Daoy (cell line): ENCODE measurements at regions not wholly inside any gene's neighbourhood (a gene's known extent, or its start where the extent isn't known, plus 50 kb on each side); places are given as distances from the start of the nearest gene placed in this dataset.
"Not testable (repeated sequence)": the region's sequence is repeated elsewhere in the genome, so short reads cannot be mapped to it uniquely, and the experiment has no call there.

Source experiments
- DNase-seq: peaks from one replicate; pipeline ENCODE4 v3.0.0-alpha.2; 2015; ENCODE audit warnings: low read depth

DNA sequence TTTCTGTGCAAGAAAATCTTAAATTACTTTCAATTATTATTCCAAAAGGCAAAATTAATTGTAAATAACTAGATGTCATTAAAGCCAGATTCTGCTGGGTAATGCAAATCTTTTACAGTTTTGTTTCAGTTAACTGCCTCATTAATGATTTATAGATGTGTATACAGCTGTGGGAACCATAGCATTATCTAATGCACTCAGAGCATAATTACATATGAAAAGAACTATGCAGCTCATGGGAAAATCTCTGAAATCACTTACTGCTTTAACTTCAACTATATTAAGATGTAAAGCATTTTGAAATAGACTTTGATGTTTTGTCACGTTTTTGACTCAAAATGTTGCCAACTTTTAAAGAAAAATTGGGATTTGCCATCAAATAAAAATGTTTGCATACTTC, 630.3 kb upstream of the KLHL4 start:
- DNase-seq: no peak

DNA sequence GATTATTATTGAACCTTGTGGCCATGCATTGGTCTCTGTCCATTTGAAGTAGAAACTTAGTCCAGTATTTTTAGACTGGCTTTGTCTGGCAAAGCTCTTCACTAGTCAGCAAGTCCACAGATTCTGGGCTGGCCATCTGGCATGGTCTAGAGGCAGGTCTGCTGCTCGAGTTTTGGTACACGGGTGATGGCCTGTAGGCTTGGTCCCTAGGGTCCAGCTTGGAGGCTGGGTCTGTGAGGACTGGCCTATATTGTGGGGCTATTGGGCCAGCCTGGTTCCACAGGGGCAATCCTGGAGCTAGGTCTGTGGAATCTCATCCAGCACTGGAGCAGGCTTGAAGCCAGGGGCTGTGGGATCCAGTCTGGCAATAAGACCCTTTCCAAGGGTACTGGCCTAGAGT, 607.6 kb upstream of the KLHL4 start:
- no peak for DNase-seq

DNA sequence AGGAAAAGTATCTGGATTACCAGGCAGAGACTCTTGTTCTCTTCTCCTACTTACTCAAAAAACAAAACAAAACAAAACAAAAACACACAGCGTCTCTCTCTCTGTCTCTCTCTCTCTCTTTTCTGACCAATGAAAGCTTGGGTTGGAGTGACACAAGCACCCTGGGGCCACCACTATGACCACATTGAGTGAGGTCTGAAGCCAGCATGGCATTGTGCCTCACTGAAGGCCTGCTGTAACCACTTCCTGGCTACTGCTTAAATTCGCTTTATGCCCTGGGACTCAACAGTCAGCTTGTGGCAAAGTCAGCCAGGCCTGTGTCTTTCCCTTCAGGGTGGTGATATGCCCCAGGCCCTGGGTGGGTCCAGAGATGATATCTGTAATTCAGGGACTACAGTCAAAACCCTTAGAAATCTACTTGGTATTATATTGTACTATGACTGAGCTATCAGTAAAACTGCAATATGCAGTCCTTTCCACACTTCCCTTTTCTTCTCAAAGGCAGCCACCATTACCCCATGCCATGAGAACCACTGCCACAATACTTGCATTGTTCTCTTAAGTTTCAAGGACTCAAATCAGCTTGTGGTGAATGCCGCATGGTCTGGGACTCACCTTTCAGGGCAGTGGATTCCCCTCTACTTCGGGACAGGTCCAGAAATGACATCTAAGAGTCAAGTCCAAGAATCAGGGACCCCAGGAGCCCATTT, 606.8 kb upstream of the KLHL4 start:
- DNase-seq: no peak

DNA sequence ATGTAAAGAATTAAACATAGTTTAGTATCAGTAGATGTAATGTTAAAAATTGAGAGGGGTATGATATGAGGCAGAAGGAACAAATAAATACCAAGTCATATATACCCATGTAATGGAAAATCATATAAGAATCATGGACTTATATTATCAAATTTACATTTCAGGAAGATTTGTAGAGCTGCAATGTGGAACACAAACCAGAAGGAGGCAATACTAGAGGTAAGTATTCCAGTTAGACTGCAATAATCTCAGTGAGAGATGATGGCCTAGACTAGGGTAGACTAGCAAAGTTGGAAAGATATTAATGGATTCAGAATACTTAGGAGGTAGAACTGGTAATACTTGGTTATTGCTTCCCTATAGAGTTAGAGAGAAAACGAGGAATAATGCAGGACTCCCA, 603.0 kb upstream of the KLHL4 start:
- DNase-seq: no peak

DNA sequence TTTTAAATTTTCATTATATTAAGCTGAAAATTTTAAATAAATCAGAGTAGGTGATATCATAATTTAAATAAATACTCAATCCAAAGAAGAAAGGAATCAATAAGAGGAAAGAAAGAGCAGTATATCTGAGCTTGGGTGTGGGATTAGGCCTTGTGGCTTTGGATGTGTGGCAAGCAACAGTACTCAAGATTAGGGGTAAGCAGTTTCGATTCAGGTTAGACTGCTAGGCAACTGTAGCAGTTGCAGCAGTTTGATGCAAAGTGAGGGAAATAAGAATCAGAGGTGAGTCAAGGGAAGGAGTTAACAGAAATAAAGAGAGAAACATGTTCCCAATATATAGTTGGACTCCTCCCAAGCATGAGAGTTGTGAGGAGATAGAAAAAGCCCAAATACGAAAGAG, 599.6 kb upstream of the KLHL4 start:
- DNase-seq: no peak

DNA sequence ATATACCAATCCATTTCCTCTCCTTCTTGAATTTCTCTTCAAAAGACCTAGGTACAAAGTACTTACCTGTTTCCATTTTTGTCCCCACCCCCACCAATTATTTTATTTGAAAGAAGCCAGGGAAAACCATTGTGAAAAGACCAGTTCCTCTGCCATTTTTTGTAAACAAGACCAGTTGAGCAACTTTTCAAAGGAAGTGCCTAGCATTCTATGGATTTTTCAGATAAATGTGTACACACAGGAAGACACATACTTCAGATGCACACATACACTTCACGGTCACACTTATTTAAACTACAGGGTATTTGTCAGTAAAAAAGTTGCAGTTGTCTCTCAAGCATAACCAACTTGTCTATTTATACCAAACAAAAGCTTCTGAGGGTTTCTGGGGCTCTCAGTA, 587.2 kb upstream of the KLHL4 start:
- no peak for DNase-seq

DNA sequence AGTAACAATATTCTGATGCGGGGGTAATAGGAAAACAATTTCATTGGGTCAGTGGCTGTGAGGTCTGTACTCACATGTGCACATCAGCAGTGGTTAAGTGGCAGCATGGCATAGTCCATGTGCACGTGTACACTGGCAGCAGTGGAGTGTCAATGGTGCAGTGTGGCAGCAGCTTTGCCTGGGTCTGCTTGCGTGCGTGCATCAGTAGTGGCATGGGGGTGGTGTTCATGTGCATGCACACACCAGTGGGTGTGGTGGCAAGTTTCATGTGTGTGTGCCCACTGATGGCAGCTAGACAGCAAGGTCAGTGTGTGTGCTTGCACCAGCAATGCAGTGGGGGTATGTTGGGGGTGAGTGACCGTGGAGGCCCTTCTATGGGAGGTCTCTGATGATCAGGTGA, 581.6 kb upstream of the KLHL4 start:
- no peak for DNase-seq

DNA sequence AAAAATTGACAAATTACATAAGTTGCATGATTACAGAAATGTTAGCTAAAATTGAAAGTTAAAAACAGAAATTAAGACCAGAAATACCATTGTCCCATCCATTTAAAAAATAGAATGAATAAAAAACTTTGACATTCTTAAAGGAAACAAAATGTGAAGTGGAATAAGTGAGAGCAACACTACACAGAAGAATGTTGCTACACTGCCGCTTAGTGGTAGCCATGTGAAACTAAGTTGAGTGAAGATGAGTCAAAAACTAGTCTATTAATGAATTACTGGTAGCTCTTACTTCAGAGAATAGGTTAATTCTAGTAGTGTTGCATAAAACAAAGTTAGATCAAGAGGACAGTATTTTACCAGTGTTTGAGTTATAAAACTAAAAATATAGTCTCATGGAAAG, 571.0 kb upstream of the KLHL4 start:
- DNase-seq: peak; percentile 0

DNA sequence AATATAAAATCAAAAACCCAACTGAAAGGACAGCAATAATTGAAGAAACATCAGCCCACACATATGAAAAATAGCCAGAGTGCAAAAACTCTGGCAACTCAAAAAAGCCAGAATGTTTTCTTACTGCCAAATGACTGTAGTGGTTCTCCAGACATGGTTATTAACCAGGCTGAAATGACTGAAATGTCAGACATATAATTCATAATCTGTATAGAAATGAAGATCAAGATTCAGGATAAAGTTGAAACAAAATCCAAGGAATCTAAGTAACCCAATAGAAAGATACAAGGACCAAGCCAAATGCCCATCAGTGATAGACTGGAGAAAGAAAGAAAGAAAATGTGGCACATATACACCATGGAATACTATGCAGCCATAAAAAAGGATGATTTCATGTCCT, 553.3 kb upstream of the KLHL4 start:
- DNase-seq: no peak

DNA sequence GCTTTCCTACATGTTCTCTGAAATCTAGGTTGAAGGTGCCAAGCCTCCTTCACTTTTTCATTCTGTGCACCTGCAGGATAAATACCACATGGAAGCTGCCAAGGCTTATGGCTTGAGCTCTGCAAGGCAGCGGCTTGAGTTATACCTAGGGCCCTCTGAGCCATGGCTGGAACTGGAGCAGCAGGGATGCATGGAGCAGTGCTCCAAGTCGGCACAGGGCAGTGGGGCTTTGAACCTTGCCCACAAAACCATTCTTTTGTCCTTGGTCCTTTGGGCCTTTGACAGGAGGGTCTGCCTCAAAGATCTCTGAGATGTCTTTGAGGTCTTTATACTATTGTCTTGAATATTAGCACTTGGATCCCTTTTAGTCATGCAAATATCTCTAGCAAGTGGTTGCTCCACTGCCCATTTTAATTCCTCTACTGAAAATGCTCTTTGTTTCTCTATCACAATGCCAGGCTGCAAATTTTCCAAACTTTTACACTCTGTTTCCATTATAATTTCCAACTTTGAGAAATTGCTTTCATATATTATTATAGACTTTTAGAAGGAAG, 536.2 kb upstream of the KLHL4 start:
- DNase-seq: no peak

DNA sequence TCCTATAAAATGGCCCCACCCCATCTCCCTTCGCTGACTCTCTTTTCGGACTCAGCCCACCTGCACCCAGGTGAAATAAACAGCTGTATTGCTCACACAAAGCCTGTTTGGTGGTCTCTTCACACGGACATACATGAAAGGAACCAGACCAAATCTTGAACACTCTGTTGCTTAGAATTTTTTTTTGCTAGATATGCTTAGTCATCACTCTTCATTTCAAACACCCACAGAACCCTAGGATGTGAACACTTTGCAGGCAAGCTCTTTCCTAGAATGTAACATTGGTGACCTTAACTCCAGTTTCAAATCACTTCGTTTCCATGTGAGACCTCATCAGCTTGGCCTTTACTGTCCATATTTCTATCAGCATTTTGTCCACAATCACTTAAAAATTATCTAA, 530.3 kb upstream of the KLHL4 start:
- not testable (repeated sequence) for DNase-seq

DNA sequence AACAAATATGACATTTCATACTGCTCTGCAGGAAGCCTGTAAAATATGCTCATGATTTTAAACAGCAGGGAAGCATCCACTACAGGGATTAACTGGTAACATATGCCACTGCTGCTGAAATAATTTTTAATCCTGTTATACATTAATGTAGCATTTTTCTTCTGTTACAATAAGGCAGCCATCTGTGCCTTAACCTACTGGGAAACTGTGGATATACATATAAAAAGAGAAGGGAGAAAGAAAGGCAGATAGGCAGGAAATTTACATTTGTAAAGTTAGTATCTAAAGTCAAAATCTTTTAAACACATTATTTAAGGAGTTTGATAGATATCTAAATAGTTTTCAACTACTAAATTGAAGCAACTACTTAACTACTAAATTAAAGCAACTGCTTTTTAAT, 514.6 kb upstream of the KLHL4 start:
- no peak for DNase-seq

DNA sequence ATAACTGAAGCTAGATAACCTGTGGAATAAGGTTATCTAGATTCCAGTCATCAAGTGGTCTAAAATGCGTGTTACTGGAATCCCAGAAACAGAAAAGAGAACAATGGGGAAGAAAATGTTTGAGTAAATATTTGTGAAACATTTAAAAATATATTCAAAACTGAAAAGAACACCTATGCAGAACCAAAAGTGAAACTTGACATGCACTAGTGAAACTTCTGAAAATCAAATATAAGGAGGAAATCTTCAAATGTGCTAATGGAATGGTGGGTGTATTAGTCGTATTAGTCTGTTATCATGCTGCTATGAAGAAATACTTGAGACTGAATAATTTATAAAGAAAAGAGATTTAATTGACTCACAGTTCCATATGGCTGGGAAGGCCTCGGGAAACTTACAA, 512.4 kb upstream of the KLHL4 start:
- no peak for DNase-seq

DNA sequence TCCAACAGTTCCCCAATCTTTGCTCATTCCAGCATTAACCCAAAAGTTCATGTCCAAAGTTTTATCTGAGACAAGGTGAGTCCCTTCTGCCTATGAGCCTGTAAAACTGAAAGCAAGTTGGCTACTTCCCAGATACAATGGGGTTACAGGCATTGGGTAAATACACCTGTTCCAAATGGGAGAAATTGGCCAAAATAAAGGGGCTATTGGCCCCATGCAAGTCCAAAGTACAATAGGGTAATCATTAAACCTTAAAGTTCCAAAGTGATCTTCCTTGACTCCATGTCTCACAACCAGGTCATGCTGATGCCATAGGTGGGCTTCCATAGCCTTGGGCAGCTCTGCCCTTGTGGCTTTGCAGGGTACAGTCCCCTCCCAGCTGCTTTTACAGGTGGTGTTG, 511.7 kb upstream of the KLHL4 start:
- DNase-seq: no peak

DNA sequence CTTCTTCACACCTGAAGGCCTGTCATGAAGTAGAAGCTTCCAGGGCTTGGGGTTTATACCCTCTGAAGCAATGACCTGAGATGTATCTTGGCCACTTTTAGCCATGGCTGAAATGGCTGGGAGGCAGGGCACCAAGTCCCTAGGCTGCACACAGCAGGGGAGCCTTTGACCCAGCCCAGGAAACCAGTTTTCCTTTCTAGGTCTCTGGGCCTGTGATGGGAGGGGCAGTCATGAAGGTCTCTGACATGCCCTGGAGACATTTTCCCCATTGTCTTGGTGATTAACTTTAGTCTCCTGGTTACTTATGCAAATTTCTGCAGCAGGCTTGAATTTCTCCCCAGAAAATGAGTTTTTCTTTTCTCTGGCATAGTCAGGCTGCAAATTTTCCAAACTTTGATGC, 511.0 kb upstream of the KLHL4 start:
- no peak for DNase-seq

DNA sequence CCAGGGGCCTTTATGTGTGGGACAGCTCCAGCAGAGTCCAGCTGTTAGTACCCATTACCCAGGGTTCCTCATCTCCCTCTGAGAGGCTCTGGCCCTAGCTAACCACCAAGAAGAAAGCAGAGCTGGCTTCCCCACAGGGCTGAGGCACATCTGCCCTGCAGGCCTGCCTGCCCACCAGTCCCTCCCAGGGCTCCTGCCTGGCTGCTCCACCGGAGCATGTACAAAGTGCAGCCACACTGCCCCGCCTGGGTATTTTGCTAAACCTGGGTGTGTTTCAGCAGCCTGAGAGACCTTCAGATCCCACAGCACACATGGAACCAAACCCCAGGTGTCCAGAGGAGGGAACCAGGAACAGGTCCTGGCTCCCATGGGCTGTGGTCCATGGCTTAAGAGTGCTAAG, 500.4 kb upstream of the KLHL4 start:
- no peak for DNase-seq

DNA sequence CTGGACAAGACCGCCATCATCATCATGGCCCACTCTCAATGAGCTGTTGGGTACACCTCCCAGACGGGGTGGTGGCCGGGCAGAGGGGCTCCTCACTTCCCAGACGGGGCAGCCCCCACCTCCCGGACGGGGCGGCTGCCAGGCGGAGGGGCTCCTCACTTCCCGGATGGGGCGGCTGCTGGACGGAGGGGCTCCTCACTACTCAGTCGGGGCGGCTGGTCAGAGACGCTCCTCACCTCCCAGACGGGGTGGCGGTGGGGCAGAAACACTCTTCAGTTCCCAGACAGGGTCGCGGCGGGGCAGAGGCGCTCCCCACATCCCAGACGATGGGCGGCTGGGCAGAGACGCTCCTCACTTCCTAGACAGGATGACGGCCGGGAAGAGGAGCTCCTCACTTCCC, 484.5 kb upstream of the KLHL4 start:
- not testable (repeated sequence) for DNase-seq

DNA sequence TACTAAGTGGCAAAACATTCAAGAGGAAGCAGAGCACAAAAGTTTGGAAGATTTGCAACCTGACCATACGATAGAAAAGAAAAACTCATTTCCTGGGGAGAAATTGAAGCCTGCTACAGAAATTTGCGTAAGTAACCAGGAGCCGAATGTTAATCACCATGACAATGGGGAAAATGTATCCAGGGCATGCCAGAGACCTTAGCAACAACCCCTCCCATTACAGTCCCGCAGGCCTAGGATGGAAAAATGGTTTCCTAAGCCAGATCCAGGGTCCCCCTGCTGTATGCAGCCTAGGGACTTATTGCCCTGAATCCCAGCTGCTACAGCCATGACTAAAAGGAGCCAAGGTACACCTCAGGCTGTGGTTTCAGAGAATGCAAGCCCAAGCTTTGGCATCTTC, 472.2 kb upstream of the KLHL4 start:
- DNase-seq: no peak

DNA sequence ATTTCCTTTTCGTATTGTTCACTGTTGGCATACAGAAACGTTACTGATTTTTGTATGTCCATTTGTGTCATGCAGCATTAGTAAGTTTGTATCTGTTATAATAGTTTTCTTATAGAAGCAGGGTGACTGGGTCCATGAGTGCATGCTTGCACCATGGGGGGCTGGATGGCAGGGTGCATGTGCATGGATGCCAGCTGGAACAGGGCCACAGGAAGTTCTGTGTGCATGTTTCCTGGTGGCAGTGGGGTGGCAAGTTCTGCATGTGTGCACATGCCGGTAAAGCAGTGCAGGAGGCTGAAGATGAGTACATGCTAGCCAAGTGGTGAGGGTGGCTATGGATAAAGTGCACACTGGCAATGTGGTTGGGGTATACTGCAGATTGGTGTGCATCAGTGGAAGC, 468.0 kb upstream of the KLHL4 start:
- no peak for DNase-seq

DNA sequence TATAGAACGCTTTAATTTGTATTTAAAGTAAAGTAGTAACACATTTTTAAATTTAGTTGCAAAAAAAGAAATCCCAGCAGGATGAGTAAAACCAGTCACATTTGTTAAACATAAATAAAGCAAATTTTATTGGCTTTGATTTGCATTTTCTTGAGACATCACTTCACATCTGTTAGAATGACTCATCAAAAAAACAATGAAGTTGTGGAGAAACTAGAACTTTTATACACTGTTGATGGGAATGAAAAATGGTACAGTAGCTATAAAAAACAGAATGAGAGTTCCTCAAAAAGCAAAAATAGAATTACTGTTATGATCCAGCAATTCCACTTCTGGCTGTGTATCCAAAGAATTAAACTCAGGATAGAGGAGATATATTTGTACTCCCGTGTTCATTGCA, 454.0 kb upstream of the KLHL4 start:
- no peak for DNase-seq

DNA sequence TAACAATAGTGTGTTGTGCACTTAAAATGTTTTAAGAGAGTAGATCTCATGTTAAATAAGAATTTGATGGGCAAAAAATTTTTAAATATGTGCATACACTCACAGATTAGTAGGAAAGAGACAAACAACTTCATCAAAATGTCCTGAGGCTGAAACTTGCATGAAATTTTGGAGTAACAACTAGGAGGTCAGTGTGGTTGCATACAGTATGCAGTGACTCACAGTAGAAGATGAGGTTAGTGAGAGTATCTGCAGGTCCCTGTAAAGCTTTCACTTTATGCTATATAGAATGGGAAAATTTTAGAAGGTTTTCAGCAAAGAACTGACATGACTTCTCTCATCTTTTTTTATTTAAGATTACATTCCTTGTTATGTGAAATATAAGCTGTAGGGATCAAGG, 453.1 kb upstream of the KLHL4 start:
- DNase-seq: no peak

DNA sequence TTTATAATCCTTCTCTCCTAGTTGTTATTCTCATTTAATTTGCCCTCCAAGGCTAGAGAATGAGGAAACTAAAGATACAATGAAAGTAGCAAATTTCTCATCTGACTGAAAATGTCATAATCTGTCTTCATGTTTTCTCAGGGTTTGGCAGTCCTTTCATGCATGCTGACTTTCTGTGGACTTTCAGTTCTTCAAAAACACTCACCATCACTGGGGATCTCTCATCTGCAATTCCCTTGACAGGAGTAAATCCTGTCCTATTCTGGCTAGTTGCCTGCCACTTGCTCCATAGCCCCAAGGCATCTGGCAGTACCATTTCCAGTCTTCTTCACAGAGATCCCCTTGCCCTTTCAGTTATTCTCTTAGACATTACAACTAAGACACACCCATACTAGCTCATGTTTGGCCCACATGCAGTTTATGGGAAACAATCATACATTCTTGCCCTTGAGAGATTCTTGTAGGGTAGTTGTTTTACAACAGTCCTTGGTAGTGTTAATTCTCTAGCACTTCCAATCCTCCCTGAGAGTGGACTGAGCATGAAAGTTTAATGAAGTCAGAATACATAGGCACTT, 449.7 kb upstream of the KLHL4 start:
- no peak for DNase-seq

DNA sequence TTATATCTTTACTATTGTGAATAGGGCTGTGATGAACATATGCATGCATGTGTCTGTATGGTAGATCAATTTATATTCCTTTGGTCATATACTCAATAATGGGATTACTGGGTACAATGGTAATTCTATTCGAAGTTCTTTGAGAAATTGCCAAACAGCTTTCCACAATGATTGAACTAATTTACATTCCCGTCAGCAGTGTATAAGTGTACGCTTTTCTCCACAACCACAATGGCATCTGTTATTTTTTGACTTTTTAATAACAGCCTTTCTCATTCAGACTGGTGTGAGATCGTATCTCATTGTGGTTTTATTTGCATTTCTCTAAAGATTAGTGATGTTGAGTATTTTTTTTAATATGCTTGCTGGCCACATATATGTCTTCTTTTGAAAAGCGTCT, 439.4 kb upstream of the KLHL4 start:
- DNase-seq: no peak

DNA sequence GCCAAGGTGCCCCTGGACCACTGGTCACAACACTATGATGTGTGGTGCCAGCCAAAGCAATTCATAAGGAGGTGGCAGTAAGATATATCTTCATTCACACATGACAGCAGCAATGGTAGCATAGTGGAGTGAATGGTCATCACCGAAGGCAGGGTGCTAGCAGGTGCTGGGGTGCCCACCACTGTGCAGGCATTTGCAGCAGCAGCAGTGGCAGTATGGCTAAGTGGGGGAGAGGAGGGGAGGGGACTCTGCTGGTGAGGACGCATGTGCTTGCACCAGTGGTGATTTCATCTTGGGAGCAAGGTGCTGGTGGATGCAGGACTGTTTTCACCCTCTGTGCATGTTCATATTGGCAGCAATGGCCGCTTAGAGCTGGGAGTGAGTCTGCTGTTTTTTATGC, 419.1 kb upstream of the KLHL4 start:
- DNase-seq: no peak
